ENCODE measurements at regions not wholly inside any gene's neighbourhood (a gene's known extent, or its start where the extent isn't known, plus 50 kb on each side); places are given as distances from the start of the nearest gene placed in this dataset.

GRCh38 chr6:170147832-170148708 is 142.8 kb downstream of the DLL1 start:
- no peak for TF ChIP-seq EZH2 (IDR thresholded peaks at IDR 0.05; ENCODE audit: borderline replicate concordance, low read depth, low read length, poor library complexity, severe bottlenecking)
- TF ChIP-seq CTCF (conservative IDR thresholded peaks at IDR 0.05; ENCODE audit: low read depth, low read length), result no peak
